ENCODE measurements at regions not wholly inside any gene's neighbourhood (a gene's known extent, or its start where the extent isn't known, plus 50 kb on each side); places are given as distances from the start of the nearest gene placed in this dataset.

DNA sequence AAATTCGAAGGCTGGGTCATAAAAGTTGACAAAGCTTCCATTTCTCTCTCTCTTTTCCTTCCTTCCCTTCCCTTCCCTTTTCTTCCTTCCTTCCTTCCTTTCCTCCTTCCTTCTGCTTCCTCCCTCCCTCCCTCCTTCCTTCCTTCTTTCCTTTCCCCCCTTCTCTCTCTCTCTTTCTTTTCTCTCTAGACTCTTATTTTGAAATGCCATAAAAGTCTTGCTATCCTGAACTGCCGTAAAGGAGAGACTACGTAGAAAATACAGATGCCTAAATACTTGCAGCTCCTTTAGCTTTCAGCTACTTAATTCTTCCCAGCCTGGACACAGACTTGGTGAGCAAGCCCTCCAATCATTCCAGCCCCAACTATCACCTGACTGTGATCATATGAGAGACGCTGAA is 1644.4 kb downstream of the FAM181B start:
- DNase-seq: no peak

DNA sequence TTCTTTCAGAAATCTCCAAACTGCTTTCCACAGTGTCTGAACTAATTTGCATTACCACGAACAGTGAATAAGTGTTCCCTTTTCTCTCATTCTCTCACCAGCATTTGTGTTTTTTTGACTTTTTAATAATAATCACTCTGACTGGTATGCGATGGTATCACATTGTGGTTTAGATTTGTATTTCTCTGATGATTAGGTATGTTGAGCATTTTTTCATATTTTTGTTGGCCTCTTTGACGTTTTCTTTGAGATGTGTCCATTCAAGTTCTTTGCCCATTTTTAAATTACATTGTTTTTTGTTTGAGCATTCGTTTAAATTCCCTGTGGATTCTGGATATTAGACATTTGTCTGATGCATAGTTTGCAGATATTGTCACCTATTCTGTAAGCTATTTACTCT is 1639.6 kb upstream of the TENM4 start:
- no peak for DNase-seq

DNA sequence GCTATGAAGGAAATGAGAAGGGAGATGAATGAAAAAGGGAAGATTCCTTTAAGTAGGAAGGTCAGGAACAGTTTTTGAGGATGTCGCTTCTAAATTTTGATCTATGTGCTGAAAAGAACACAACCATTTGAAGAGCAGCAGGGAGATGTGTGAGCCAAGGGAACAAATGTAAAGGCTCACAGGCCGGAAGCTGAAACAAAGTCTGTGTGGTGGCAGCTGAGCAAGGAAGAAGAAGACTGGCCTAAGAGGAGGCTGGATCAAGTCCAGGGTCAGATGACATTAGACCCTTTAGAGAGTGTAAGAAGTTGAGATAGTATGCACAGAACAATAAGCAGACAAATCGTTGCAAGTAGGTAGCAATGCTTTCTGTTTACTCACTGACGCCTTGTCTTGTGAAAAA is 1631.4 kb upstream of the TENM4 start:
- DNase-seq: no peak

DNA sequence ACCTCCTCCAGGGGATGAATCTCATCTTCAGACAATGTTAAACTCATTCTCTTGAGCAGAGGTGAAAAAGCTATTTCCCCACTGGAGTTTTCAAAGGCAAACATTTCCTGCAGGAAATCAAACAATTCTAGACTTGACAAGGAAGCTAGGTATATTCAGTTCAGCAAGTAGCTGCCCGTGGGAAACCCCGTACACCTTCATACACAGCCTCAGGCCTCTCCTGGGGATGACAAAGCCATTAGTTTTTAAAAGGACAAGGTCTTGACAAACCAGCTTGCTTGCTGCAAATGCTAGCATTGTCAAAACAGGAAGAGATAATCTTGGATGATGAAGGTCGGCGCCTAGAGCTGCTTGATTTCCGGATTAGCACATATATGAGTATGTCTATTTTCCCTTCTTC is 1630.8 kb upstream of the TENM4 start:
- DNase-seq: no peak

DNA sequence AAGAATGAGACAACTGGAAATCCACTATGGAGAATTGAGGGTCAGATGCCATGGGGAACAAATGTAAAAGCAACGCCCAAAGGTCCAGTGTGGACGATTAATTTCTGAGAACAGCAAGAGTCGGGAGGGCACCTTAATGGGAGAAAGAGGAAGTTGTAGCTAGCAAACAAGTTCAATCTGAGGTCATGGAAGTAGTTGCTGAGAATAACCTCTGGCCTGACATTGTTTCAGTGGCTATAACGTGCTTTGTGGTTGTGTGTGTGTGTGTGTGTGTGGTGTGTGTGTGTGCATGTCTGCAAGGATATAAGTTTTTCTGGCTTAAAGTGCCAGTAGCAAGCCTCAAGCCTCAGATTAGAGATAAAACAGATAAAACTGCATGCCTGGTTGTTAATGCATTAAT is 1630.1 kb upstream of the TENM4 start:
- DNase-seq: no peak

DNA sequence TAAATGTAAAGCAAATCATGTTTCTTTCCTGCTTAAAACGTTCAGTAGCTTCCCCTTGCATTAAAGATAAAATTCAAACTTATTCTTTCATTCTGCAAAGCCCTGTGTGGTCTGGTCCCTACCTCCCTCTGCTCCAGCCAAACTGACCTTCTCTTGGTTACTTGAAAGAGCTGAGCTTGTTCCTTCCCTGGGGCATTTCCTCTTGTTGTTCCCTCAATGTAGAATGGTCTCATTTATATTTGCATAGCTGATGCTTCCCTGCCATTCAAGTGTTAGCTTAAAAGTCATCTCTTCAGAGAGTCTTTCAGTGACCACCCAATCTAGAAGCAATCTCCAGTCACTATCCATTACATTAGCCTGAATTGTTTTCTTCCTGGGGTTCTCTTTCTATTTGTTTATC is 1618.5 kb upstream of the TENM4 start:
- no peak for DNase-seq

DNA sequence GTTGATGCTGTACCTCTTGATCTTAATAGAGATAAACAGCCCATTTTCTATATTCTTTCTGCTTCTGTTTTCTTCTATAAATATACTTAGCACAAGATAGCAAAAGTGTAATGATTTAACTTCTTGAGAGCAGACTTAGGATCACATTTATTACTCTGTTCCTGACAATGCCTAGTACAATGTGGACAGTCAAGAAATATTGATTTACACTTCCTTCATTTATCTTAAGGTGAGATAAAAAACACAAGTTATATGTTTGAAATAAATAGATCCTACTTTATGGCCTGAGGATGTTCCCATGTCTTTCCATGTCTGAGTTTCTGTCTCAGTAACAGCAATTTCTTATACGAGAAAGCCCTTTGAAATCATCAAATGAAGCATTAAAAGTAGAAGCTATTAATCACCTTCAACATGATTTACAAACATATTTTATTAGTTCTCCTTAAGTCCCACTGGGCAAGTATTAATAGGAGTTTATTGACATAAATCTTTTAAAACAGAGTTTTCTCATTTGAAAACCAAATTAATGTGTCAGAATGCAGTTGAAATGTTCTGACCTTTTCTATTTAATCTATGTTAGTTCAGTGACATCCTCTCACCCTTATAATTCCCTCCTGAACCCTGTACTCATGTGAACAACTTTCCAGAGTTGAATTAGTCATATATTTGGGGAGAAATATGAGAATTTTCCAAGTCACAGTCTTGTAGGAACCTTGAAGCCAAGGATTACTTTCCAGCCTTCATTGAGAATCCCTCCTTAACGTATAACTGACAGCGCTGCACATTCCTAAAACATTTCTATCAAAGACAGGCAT is 1611.7 kb upstream of the TENM4 start:
- DNase-seq: no peak

DNA sequence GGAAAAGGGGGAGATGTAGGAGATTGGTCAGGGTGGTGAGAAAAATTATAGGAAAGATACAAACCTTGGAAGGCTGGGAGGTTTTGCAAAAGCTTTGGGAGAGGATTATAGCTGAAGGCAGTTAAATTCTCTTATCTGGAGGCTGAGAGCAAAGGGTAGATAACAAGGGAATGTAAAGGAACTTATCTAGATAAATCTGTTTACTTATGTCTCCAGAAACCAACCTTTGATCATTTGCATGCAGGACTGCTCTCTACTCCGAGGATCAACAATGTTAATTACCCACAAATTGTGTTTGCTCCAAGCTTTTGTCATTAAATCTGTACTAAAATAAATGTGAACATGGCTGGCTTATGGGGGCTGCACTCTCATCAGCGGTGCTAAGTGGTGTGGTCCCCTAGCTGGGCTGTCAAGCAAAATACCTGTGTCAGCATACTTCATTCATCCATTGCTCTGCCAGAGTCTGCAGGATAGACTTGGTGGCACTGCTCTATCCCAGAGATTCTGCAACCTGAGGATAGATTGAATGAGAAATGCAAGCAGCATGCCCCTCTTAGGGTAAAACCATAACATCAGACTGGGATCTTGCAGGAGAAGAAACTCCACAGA is 1599.2 kb upstream of the TENM4 start:
- no peak for DNase-seq

DNA sequence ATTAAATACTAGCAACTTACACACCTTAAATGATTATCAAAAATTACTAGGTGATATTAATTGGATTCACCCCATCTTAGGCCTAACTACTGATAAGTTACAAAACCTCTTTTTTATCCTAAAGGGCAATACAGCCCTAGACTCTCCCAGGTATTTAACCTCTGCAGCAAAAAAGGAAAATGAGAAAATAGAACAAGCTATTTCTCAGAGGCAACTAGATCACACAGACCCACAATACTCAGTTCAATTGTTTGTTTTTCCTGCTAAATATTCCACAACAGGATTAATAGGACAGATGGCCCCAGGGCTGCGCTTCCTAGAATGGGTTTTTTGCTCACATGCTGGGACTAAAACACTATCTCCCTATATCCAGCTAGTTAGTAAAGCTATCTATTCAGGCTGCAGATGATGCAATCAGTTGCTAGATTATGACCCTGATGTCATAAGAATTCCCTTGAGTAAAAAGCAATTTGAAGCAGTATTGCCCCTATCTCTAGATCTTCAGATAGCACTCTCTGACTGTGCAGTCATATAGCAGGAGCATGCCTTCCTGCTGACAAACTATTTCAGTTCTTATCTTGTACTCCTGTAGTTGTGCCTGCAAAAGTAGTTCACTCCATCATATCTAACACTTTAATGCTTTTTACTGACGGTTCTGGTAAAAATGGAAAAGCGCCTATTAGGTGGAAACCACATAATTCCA is 1595.5 kb upstream of the TENM4 start:
- no peak for DNase-seq

DNA sequence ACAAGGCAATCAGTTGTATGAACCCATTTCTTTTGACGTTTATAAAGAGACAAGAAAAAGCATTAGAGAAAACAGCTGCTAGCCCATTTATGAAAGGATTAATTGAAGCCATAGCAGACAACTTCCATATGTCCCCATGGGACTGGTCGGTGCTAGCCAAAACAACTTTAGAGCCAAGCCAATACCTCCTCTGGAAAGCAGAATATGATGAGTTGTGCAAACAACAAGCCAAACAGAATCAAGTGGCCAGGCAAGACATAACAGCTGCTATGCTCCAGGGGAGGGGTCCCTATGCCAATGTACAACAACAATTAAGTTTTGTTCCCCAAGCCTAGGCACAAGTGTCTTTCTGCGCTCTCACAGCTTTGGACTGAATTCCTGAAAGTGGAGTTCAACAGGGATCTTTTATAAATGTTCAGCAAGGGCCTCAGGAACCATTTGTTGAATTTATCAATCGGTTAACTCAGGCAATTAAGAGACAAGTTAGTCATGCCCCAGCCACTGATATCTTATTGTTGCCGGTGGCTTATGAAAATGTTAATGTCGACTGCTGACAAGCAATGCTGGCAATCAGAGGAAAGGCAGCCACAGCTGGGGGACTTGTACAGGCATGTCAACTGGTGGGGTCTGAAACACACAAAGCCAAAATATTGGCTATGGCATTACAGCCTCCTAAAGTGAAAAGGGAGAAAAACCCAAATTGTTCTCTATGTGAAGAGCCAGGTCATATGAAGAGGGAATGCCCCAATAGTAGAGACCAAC is 1593.1 kb upstream of the TENM4 start:
- no peak for DNase-seq

DNA sequence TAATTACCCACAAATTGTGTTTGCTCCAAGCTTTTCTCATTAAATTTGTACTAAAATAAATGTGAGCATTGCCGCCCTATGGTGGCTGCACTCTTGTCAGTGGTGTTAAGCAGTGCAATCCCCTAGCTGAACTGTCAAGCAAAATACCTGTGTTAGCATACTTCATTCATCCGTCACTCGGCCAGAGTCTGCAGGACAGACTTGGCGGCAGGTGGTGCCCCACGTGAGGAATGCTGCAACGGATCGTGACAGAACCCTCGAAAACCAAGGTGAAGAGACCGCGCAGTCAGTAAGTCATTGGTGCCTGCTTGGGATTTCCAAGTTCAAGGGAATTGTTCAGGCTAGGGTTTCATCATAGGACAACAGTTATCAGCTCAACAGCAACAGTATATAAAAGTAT is 1592.1 kb upstream of the TENM4 start:
- DNase-seq: no peak

DNA sequence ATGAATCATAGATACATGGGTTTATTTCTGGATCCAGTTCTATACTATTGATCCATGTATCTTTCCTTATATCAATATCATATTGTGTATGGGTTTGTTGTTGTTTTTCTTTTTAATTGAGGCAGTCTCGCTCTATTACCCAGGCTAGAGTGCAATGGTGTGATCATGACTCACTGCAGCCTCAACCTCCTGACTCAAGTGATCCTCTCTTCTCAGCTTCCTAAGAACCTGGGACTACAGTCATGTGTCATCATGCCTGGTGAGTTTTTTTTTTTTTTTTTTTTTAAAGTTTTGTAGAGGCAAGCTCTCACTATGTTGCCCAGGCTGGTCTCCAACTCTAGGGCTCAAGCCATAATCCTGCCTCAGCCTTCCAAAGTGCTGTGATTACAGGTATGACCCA is 1589.4 kb upstream of the TENM4 start:
- DNase-seq: no peak

DNA sequence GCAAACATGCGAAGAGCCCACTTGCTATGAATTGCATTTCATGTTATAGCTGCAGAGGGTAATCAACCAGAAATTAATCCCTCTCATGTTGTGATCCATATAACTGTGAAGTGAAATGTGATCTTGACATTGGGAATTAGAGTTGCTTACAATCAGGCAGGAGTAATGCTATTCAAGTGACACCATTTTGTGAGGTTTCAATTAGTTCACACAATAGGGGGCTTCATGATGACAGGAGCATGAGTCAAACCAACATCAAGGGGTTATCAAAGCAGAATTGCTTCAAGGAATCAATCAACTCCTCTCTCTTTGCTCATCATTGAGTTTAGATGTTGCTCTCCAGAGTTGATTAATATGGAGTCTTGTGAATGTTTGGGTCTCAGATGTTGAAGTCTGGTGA is 1585.2 kb upstream of the TENM4 start:
- DNase-seq: no peak

DNA sequence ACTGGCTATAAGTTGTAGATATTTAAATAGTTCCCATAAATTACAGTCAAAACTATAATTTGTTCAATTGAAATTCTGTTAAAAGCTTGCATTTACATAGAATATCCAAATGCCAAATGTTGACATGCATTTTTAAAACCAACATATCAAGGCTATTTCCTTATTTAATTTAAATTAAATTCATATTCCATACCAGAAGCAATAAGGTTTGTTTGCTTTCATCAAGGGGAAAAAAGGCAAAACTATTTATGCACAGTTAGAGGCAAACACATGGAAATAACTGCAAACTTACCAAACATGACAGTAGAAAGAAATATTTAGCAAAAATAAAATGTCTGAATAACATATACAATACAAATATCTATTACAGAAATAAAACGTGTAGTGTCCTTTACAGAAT is 1581.2 kb upstream of the TENM4 start:
- DNase-seq: no peak

DNA sequence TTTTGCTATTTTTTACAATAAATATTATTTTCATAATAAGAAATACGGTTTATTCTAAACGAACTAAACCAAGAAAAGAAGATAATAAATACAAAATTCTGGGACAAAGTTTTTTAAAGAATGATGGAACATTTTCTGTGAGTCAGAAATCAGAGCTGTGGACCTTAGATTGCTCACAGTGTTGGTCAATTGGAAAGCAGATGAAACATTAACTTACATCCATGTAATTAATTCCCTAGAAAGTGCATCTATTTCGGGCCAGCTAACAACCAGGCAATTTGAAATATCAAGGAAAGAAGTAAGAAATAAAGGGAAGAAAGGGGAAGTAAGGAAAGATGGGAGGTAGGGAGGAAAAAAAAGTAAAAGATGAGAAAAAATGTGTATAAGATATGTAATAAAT is 1569.8 kb upstream of the TENM4 start:
- DNase-seq: no peak

DNA sequence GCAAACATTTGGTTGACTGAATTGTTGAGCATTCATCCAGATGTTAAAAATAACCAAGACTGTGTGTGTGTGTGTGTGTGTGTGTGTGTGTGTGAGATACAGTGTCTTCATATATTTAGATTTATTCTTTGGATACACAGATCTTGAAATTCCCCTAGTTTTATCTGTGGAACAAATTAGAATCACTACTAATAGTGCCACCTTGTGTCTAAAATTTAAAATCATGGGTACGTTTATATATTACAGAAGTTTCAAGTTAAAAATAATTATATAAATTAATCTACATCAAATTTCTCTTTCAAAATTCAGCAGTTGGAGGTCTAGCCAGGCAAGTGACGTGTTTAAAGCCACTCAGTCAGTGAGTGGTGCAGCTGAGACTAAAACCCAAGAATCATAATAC is 1566.2 kb upstream of the TENM4 start:
- DNase-seq: no peak

DNA sequence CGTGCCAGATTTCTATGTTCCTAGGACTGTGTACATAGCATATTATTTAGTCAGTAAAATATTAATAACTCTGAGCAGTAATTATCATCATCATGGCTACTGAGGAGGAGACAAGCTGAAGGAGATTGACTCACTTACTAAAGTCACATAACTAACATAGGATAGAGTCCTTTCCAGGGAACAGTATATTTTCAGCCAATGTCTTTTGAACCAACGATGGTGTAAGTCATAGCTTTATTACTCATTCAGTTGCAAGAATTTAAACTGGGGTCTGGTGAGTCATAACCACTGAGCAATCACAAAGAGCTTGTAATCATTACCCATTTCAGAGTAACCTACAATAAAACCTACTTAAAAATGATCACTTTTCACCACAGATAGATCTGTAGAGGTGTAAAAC is 1564.8 kb upstream of the TENM4 start:
- no peak for DNase-seq

DNA sequence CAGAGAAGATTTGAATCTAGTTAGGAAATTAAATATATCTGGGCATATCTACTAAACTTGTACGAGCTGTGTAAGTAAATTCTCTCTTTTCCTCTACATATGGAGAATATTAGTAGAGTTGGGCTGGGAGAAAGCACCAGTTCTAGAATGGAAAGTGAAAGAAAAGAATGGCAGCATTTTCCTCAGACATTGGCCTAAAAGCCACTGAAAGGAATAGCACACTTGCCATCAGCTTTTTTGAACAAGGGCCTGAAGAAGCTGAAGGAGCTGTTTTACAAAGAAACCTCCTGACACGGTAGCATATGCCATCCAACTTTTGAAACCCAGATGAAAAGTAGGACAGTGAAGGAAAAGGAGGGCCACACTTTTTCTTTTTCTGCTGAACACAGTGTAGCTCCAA is 1563.7 kb upstream of the TENM4 start:
- no peak for DNase-seq

DNA sequence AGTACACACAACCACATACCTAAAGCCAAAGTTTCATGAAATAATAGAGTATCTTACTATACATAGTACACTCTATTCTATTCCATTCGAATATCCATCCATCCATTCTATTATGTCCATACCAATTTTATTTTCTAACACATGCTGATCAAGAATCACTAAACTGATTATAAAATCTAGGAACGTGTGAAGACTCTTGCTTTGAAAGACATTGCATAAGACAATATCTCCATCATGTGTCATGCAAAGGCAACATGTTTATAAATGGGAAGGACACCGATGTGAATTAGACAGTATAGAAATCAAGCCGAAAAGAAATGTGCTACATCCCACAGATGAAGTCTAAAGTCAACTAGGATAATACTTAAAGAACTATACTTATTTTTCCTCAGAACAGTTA is 1561.5 kb upstream of the TENM4 start:
- DNase-seq: no peak

DNA sequence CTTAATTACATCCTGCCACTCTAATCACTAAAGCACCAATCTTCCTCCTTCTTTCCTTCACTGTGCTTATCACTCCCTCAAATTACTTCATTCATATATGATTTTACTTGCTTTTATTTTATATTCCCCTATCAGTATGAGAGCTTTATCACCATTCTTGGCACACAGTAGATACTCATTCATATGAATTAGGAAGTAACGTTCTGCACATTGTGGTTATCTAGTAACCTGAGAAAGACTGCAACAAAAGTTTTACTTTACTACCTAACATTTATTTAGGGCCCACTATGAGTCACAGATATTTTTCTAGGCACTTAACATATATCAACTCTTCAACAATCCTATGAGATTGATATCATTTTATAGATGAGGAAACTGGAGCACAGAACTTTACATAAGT is 1559.9 kb upstream of the TENM4 start:
- DNase-seq: no peak

DNA sequence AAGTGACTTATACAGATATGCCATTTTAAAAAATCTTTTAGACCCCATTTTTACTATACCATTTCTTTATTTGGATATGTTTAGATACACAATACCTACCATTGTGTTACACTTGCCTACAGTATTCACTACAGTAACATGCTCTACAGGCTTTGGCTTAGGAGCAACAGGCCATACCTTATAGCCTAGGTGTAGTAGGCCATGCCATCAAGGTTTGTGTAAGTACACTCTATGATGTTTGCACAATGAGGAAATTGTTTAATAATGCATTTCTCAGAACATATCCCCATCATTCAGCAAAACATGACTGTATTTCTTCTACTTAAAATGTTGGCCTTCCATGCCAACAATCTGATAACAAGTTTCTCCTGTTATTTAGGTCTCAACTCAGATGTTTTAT is 1559.5 kb upstream of the TENM4 start:
- no peak for DNase-seq

DNA sequence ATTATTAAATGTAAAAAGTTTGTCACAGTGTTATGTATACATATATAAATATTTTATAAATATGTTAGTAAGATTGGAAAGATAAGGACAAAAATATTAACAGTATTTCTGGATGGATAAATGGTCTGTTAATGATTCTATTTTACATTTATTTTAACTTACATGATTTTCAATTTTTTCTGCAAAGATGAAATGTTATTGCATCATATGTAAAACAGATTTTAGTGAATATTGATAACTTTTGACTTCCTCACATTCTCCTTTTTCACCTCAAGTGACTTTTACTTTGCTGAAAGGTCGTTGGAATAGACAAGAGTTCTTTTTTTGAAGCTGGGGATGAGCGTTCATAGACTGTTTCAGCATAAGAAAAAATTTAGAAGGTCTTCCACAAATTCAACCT is 1554.7 kb upstream of the TENM4 start:
- DNase-seq: no peak

DNA sequence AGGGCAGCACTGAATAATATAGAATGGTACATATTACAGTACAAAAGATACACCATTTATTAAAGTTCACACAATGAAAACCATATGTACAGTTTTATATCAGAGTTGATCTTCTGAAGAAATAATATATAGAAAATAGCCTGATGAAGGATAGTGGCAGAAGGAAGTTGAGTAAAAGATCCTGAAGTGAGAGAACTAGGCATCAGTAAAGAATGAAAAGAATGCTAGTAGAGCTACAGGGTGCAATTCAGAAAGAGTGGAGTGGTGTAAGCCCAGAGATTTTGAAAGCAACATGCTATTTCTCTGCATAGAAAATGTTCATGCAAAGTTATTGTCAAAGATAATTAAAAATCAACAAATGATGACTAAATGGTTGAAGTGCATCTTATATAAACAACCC is 1552.7 kb upstream of the TENM4 start:
- DNase-seq: no peak

DNA sequence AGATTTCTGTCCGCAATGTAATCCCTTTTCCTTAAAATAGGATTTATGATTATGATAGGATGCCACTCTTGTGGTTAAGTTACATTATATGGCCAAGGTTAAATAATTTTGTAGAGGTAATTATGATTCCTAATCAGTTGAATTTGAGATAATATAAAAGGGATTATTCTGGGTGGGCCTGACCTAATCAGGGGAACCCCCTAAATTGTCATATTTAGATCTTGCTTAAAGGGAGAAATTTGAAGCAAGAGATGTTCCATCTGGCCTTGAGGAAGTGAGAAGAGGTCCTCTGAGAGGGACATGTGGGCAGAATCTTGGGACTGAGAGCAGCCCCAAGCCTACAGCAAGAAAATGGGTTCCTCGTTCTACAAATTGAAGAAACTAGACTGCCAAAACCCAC is 1550.1 kb upstream of the TENM4 start:
- DNase-seq: no peak

Measured in DMS79 treated with DMSO at 0.1 percent for 48 hours (cell line).